ENCODE measurements at regions not wholly inside any gene's neighbourhood (a gene's known extent, or its start where the extent isn't known, plus 50 kb on each side); places are given as distances from the start of the nearest gene placed in this dataset.

GRCh38 chr14:59087240-59087639 lies 101.2 kb upstream of the DAAM1 start:
- TF ChIP-seq, protein P1, sequence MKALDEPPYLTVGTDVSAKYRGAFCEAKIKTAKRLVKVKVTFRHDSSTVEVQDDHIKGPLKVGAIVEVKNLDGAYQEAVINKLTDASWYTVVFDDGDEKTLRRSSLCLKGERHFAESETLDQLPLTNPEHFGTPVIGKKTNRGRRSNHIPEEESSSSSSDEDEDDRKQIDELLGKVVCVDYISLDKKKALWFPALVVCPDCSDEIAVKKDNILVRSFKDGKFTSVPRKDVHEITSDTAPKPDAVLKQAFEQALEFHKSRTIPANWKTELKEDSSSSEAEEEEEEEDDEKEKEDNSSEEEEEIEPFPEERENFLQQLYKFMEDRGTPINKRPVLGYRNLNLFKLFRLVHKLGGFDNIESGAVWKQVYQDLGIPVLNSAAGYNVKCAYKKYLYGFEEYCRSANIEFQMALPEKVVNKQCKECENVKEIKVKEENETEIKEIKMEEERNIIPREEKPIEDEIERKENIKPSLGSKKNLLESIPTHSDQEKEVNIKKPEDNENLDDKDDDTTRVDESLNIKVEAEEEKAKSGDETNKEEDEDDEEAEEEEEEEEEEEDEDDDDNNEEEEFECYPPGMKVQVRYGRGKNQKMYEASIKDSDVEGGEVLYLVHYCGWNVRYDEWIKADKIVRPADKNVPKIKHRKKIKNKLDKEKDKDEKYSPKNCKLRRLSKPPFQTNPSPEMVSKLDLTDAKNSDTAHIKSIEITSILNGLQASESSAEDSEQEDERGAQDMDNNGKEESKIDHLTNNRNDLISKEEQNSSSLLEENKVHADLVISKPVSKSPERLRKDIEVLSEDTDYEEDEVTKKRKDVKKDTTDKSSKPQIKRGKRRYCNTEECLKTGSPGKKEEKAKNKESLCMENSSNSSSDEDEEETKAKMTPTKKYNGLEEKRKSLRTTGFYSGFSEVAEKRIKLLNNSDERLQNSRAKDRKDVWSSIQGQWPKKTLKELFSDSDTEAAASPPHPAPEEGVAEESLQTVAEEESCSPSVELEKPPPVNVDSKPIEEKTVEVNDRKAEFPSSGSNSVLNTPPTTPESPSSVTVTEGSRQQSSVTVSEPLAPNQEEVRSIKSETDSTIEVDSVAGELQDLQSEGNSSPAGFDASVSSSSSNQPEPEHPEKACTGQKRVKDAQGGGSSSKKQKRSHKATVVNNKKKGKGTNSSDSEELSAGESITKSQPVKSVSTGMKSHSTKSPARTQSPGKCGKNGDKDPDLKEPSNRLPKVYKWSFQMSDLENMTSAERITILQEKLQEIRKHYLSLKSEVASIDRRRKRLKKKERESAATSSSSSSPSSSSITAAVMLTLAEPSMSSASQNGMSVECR (CRISPR knock-in tag; IDR thresholded peaks at IDR 0.05; ENCODE audit: borderline replicate concordance) = no peak
- TF ChIP-seq MYBL2 (CRISPR knock-in tag; IDR thresholded peaks at IDR 0.05) (no peak), PRRX2 (CRISPR knock-in tag; IDR thresholded peaks at IDR 0.05) (no peak), ZNF416 (CRISPR knock-in tag; IDR thresholded peaks at IDR 0.05) (no peak), PRDM15 (CRISPR knock-in tag; IDR thresholded peaks at IDR 0.05) (no peak), ERG (CRISPR knock-in tag; IDR thresholded peaks at IDR 0.05) (no peak), ZNF219 (CRISPR knock-in tag; IDR thresholded peaks at IDR 0.05; ENCODE audit: borderline replicate concordance) (no peak), FOXK1 (CRISPR knock-in tag; IDR thresholded peaks at IDR 0.05) (no peak), TCF7 (CRISPR knock-in tag; IDR thresholded peaks at IDR 0.05; ENCODE audit: low read depth) (no peak), ZNF317 (CRISPR knock-in tag; IDR thresholded peaks at IDR 0.05; ENCODE audit: borderline replicate concordance, low read depth) (no peak)
- TF ChIP-seq, protein P2, sequence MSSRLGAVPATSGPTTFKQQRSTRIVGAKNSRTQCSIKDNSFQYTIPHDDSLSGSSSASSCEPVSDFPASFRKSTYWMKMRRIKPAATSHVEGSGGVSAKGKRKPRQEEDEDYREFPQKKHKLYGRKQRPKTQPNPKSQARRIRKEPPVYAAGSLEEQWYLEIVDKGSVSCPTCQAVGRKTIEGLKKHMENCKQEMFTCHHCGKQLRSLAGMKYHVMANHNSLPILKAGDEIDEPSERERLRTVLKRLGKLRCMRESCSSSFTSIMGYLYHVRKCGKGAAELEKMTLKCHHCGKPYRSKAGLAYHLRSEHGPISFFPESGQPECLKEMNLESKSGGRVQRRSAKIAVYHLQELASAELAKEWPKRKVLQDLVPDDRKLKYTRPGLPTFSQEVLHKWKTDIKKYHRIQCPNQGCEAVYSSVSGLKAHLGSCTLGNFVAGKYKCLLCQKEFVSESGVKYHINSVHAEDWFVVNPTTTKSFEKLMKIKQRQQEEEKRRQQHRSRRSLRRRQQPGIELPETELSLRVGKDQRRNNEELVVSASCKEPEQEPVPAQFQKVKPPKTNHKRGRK (CRISPR knock-in tag; IDR thresholded peaks at IDR 0.05; ENCODE audit: borderline replicate concordance) = no peak
- TF ChIP-seq, protein P3, sequence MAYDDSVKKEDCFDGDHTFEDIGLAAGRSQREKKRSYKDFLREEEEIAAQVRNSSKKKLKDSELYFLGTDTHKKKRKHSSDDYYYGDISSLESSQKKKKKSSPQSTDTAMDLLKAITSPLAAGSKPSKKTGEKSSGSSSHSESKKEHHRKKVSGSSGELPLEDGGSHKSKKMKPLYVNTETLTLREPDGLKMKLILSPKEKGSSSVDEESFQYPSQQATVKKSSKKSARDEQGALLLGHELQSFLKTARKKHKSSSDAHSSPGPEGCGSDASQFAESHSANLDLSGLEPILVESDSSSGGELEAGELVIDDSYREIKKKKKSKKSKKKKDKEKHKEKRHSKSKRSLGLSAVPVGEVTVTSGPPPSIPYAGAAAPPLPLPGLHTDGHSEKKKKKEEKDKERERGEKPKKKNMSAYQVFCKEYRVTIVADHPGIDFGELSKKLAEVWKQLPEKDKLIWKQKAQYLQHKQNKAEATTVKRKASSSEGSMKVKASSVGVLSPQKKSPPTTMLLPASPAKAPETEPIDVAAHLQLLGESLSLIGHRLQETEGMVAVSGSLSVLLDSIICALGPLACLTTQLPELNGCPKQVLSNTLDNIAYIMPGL (CRISPR knock-in tag; IDR thresholded peaks at IDR 0.05) = no peak
- TF ChIP-seq, protein P4, sequence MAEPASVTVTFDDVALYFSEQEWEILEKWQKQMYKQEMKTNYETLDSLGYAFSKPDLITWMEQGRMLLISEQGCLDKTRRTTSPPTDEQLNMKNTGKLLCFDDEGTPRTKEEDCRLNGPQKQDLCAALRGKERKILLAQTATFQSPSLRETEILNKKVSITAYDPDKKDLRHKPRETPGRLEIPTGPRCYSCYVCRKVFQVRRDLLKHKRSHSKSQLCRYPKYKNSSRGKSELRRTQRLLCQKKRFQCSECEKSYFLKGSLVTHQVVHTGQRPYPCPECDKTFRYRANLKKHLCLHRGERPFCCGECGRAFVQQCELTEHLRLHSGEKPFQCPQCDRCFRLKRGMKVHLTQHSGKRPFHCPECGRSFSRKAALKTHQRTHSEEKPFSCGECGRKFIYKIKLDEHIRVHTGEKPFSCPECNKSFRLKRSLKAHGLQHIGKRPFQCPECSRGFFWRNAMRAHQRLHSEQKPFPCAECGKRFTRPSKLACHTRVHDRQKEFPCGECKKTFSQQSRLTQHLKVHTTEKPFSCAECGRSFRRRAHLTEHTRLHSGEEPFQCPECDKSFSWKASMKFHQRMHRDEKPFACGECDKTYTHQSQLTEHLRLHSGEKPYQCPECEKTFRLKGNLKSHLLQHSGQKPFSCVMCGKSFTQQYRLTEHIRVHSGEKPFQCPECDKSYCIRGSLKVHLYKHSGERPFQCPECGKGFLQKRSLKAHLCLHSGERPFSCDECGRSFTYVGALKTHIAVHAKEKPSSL (CRISPR knock-in tag; conservative IDR thresholded peaks at IDR 0.05) = no peak
- ChIA-PET POLR2A (interaction anchor here (0.6 kb wide), 1 partner anchor 290 kb away, joined by 3 read pairs; no protein-coding TSS in a partner anchor), CTCF (no interaction called here)
- Mint-ChIP-seq H3K27me3 (ENCODE audit: low read depth) (no peaks in the 10 kb centered on the region), H3K9me3 (no peaks in the 10 kb centered on the region), H3K27ac (no peak overlapping the region), H3K36me3 (no peaks in the 10 kb centered on the region), H3K4me1 (peaks cover 9% of the 10 kb centered on the region), H3K4me3 (no peak overlapping the region)
- ATAC-seq = no peak
- DNase-seq (ENCODE audit: low spot score) = no peak
